GM19043 (cell line): ENCODE measurements at regions not wholly inside any gene's neighbourhood (a gene's known extent, or its start where the extent isn't known, plus 50 kb on each side); places are given as distances from the start of the nearest gene placed in this dataset.
"Not testable (repeated sequence)": the region's sequence is repeated elsewhere in the genome, so short reads cannot be mapped to it uniquely, and the experiment has no call there.

Experiments used
- ATAC-seq: cut with Tn5 transposase; IDR thresholded peaks from one replicate; pipeline ENCODE4 v1.9.1; 2021; ENCODE audit warnings: low read depth; ENCODE audit not compliant: unreplicated experiment

DNA sequence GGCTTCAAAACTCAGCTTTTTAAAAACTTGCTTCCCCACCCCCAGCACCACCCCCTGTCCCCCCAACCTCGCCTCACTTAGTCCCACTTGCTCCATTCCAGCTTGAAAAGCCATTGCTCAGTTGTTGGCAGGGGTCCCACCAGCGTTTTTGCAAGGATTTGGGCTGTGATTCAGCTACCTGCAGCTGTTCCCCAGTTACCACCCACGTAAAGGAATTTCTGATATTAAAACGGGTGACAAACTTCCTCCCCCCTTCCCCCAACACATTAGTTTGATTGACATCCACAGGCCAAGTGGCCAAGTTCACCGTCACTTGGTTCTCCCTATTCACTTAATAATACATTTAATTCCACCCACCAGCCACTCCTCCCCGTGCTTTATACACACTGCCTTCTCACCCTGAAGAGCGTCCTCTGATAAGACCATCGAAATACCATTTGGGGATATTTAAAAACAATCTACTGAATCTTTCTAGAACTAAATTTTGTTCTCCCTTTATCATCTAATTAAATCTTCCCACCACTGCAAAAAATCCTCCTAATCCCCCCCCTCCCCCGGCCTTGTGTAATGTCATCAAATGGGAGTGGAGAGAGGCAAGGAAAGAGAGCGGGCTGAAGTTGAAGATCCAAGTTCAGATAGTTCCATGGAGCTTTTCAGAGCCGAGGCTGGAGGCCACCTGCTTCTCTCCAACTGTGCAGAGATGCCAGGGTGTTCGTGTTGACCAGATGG lies 55.1 kb downstream of the SOX9 start:
- no peak for ATAC-seq

DNA sequence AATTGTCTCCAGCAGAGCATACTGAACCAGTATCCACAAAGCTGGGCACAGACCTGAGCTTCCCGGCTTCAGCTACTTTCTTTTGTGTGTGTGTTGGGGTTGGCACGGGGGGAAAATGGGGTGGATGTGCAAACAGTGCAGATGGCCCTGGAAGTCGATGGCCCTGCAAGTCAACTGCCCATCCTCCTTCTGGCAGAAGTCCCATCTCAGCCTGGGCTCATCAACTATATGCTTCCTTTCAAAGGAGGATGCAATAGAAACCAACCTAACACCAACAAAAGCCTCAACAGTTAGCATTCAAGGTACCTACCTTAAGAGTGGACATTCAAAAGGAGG lies 55.7 kb downstream of the SOX9 start:
- no peak for ATAC-seq

DNA sequence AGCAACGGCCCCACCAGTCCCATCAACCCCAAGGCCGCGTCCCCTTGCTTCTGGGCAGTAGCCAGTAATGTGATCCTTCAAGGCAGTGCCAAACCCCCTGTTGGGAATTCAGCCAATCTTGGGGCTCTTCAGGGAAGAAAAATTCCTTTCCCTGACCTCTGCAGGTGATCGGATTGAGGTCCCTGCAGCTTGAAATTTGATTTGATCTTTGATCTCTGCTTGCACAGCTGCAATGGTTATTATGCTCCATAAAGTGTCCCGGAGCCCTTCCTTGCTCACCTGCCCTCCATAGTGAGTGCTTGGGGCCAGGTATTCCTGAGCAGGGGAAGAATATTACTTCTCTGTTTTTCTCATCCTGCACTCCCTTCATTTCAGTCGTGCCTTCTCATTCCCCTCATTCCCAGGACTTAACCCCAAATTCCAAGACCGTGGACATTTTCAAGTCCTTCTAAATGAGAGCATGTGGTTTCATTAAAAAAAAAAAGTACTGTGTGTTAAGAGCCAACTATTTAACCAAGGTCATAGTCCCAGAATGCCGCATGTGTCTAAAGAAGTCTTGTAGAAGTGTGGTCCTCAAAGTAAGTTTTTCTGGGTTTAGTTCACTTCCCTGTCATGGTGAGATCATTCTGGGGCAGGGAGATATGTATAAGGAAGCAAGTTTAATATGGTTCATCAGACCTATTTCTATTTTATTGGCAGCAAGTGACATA lies 56.3 kb downstream of the SOX9 start:
- ATAC-seq = no peak

DNA sequence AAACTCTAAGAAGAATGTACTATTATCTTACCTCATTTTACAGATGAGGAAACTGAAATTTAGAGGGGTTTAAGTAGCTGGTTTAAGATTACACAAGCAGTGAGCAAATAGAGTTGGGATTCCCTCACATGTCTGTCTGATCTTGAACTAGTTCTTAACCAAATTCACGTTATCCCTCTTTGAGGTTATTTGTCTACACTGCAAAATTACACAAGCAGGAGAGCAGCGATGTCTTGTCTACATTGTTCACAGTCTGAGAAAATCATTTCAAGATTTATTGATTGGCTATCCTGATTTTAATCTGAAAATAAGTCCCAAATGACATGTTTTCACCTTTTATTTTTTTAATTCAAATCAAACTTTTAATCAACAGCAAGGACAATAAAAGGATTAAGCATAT lies 56.9 kb downstream of the SOX9 start:
- no peak for ATAC-seq

DNA sequence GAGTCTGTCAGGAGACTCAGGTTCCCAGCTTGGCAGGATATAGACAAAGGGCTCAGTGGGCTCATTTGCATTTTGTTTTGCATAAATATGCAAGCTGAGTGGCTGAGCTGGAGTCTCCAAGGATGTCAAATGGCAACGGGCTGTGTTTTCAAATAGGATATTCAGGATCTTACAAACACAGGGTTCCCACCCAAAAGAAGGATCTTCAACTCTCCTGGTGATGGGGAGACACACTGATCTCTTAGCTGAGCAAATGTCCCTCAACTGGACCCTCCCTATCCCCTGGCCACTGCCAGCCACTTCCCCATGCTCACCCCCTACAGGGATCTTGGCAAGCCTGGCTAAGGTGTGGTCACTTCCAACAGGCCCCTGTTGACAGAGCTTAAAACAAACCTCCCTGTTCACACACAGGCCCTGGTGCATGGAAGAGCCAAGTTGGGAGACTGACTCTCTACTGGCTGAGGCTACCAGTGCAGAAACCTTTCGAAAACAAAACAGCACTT lies 61.6 kb downstream of the SOX9 start:
- ATAC-seq = no peak

DNA sequence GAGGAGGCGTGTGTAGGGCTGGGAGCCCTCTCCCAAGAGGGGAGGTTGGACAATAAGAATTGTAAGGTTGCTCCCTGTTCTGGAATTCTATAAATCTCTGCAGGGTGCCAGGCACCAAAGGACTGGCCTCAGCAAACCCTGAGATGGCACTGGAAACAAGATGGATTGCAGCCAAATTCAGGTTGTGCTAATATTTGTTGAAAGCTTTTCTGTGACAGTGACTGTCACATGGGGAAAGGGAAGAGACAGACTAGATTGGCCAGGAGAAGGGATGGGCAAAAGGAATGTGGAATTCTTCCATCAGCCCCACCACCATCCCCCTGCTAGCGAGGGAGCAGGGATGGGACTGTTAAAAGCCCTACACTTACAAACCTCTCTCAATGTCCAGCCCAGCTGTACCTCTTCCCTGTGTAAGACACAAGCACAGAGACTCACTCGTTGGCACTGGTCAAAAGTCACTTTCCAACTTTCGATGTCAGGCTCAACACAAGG lies 62.4 kb downstream of the SOX9 start:
- no peak for ATAC-seq

DNA sequence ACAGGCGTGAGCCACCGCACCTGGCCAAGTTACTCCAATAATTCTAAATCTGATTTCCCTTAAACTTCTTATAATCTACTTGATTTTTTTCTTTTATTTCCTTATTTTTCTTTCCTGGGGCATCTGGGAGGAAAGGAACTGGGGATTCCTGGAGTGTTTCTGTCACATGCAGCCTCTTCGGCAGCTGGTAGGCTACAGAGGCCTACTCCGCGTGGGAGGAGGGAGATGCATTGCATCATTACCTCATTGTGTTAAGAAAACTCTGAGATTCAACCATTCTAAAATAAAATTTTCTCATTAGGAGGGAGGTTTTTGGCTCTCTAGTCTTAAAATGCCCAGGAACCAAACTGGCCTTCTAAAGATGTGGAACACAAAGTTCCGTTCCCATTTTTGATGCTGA lies 64.0 kb downstream of the SOX9 start:
- no peak for ATAC-seq

DNA sequence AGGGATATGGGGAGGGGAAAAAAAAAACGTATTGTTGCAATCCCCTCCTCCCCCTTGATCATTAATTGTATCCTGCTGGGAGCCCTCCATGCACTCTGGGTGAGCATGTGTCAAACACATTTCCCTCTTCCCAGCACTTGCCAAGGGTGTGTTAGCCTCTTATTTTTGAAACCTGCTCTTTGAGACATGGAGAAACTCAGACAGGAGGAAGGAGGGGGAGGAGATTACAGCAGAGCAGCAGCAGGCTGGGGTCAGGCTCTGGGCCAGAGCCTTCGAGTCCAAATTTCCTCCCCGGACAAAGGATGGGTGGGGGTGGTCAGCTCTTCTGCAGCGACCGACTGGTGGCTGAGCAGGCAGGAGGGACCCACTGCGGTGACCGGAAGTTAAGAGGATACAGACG lies 64.7 kb downstream of the SOX9 start:
- ATAC-seq = no peak

DNA sequence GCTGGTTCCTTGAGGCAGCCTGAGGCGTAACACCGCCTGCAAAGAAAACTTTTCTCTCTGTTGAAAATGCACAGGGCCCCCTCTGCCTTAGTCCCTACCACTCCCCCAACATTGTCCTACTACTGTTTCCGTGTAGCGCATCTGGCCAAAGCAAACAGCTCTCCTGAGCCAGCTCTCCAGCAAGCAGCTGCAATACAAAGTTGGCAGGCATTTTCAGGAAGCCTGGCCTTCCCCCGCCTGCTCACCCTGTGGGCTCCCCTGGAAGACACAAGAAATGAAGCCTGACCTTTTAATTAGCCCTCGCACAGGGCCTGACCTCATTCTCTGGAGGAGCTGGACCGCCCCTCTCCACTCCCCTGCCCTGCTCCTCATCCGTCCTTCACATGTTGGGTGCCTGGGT lies 66.7 kb downstream of the SOX9 start:
- ATAC-seq = no peak

DNA sequence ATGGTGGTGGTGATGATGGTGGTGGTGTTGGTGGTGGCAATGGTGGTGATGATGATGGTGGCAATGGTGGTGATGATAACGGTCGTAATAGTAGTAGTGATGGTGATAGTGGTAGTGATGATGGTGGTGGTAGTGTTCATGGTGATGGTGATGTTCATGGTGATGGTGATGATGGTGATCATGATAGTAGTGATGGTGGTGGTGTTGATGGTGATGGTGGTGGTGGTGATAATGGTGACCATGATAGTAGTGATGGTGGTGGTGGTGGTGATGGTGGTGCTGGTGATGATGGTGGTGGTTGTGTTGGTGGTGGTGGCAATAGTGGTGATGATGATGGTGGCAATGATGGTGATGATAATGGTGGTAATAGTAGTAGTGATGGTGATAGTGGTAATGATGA lies 68.0 kb downstream of the SOX9 start:
- no peak for ATAC-seq

DNA sequence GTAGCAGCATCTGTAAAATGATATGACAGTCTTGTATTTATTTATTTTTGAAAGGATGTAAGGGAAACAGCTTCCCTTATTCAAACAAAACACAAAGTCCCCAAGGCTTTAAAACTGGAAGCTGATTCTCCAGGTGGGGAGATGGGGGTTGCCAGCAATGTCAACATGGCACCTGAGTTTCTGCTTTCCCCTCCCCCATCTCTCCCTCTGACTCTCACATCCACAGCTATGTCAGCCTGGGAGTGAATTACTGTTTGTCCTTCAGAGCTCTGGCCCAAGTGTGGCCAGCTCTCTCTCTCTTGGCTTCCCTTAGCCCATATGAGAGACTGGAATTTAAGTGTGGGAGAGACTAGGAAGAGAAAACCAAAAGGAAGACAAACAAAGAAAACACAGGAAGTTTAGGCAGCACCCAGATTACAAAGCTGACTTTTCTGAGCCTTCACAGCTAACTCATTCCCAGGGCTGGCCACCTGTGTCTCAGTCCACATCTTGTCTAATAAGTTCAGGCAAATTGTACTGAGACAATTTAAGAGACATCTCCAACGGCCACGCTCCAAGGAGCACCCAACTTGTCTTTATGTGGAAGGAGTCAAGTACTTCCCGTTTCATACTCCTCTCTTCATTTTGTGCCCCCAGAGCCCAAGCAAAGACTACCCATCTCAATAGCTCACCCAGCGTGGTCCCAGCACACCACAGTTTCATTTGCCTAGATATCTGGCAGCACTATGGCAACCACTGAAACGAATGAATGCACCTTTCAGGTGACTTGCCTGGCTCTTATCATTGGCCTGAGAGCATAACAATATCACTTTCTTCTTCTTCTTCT lies 69.2 kb downstream of the SOX9 start:
- ATAC-seq = no peak

DNA sequence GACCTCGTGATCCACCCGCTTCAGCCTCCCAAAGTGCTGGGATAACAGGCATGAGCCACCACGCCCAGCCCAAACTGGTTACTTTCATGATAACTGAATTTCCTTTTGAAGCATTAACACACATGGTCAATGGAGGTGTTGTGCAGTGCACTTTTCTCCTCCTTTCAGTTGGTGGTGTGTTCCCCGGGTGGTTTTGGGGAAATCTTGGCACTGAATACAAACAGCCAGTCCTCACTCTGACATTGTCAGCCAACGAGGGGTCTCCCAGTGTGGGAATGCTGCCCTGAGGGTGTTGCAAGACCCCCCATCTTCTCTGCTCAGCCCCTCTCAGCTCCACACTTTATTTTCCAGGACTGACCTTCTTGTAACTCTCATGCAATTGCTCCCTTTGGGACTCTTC lies 70.5 kb downstream of the SOX9 start:
- ATAC-seq = no peak

DNA sequence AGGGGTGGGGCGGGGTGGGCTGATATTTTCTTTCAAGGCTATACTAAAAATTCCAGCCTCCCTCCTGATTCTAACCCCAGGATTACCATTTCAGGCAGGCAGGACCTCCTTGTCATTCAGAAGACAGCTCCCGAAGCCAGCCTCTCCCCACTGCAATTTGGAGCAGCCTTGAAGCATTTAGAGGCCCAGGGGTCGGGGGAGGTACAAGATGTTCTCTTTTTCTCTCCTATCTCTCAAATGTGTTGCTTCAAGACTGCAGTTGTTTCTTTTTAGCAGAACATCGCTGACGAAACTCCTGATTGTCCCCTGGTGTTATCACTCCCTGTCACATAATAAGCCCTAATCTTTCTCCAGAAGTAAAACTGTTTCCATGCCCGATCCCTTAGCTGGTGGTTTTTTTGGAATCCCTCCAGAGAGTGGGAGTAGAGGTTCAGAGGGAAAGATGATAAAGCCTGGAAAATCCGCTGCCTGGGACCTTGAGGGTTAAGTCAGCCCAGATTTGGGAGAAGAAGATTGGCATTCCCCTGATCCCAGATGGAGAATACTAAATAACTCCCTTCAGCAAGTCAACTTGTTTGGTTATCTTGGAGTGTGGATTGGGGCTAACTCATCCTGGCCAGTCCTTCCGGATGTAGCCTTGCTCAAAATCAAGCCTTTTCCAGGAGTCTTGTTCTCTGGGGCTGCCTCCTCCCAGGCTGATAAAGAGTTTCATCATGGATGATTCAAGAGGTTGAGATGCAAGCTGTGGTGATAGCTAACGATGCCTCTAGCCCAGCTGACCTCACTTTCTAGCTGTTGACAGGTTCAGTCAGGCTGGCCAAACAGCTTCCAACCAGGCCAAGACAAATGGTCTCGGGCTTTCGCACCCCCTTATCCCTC lies 71.3 kb downstream of the SOX9 start:
- ATAC-seq = no peak

DNA sequence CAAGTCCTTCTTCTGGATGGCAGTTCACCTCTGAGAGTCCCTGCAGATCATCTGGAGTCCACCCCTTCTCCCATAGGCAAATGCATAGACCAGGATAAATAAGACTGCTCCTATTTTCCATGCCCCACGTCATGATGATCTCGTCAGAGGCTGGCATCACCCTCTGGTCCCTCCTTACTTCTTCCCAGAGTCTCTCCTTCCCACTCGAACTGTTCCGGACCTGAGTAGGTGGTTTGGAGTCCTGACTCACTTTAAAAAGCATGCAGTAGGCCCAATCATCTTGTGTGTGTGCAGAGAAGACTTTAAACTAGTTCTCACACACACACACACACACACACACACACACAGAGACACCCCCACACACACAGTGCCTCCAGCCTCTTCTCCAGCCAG lies 72.0 kb downstream of the SOX9 start:
- no peak for ATAC-seq

DNA sequence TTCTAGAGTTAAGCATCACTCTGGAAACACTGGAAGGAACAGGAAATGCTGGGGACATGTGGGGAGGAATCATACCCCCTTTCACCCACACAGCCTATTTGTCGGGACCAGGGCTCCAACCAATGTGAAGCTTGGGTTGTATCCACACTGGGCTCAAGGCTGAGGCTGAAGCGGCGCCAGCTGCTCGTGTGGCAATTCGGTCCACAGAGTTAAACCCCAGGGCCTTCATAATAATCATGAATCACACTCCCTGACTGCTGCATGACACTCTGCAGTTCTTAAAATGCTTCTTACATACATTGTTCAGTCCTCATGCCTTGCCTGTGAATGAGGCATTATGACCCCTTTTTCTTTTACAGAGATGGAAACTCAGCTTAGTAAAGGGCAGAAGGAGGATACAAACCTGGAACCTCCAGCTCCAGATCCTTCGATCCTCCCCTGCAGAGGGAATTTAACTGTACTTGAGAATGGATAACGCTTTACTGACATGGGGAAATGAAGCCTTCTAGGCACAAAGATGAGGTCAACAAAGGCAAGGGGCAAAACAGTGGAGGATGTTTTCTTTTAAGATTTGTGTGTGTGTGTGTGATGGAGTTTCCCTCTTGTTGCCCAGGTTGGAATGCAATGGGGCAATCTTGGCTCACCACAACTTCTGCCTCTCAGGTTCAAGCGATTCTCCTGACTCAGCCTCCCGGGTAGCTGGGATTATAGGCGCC lies 72.7 kb downstream of the SOX9 start:
- no peak for ATAC-seq

DNA sequence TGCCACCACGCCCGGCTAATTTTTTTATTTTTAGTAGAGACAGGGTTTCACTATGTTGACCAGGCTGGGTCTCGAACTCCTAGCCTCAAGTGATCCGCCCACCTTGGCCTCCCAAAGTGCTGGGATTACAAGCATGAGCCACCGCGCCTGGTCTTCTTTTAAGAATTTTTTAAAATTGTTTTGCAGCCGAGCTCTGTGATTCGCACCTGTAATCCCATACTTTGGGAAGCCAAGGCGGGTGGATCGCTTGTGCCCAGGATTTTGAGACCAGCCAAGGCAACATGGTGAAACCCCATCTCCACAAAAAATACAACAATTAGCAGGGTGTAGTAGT lies 73.3 kb downstream of the SOX9 start:
- not testable (repeated sequence) for ATAC-seq

DNA sequence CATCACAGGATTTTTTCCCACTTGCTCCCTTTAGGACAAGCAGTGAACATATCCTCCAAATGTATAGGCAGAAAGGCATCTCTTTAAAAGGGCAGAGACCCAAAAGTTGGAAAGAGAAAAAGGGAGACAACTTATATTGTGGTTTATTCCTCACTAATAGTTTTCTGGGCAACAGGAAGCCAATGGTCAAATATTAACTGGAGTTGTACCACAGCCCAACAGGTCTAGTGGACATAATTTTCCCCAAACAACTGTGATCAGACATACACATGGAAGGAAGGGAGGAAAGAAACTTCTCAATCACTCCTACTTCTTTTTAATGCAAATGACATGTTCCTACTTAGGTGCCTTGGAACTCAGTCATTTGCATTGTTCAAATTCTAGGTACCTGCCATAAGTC lies 78.4 kb downstream of the SOX9 start:
- no peak for ATAC-seq

DNA sequence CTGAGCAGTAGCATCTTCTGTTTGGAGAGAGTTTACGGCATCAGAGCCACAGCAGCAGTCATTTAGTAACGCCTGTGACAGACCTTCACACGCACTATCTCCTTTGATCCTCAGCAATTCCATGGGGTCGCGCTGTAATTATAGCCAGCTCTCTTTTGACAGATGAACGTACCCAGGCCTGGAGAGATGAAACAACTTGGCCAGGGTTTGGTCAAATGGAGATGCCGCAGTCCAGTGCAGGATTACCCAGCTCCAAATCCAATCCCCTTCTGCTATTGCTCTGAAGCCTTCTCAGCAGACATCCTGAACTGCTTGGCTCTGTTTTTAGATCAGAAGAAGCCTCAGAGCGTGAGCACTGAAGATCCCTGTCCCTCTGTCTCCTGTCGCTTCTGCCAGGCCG lies 83.9 kb downstream of the SOX9 start:
- ATAC-seq = no peak

DNA sequence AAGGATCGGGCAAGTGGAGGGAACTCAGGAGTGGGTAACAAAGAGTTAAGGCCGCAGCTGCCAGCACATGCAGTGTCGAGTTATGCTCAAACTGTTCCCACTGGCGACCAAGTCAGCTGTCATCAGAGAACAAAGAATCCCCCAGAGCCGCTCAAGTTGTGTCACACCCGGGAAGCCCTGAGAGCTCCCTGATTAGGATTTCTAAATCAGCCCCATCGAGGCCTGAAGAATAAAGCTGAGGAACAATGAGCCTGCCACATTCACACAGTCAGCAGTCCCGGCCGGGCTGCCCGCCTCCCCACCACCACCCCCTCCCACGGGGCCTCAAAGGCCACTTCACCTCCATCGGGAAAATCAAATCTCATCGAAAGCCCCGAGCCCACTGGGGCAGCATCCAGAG lies 84.5 kb downstream of the SOX9 start:
- no peak for ATAC-seq

DNA sequence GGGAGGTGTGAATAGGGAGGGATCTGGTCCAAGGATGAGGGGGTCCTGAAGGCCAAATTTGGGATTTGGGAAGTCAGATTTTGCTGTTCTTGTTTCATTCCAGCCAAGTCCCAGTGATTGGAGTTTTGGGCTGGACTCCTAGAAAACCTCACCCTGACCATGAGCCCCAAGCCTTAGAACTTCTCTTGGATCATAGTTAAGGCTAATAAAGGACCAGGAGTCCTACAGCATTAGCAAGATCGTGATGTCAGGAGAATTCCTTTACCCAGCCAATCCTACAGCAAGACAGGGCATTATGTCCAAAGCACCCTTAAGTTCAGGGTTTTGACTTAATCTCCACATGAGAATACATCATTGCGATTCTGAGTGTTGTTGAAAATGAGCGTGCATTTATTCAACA lies 85.0 kb downstream of the SOX9 start:
- no peak for ATAC-seq
